ENCODE measurements at regions not wholly inside any gene's neighbourhood (a gene's known extent, or its start where the extent isn't known, plus 50 kb on each side); places are given as distances from the start of the nearest gene placed in this dataset.

DNA sequence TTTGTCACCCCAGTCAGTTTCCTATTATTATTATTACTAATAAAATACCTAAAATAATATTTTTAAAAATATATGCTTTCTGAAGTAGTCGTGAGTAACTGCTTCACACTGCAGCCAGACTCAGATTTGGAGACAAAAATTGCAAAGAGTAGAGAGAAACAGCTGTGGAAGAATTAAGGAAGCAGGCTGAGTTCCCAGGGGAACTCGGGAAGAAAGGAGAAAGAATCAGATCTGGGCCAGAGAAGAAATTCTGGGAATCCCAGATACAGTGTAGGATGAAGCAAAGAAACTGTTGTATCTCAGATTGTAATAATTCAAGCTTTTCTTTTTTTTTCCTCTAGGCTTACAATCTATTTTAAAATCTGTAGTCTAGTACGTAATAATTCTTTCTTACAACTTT lies 182.3 kb downstream of the FTCDNL1 start:
- TF ChIP-seq CTCF (IDR thresholded peaks at IDR 0.05; ENCODE audit: extremely low read depth in 1 of 2, insufficient read depth in 1 of 2, low read depth in 1 of 2, low read length in 2 of 2) (no peak), POLR2A (IDR thresholded peaks at IDR 0.05; ENCODE audit: low read depth, low read length) (no peak), GATA2 (IDR thresholded peaks at IDR 0.05; ENCODE audit: insufficient read depth, insufficient read length, low read depth, low read length) (no peak), POLR2AphosphoS5 (IDR thresholded peaks at IDR 0.05; ENCODE audit: insufficient read depth, low read depth, low read length) (no peak), EZH2 (IDR thresholded peaks at IDR 0.05; ENCODE audit: borderline replicate concordance, low read depth, low read length, severe bottlenecking) (no peak), MYC (IDR thresholded peaks at IDR 0.05; ENCODE audit: low read depth, low read length) (no peak), JUN (IDR thresholded peaks at IDR 0.05; ENCODE audit: borderline replicate concordance, insufficient read depth, insufficient read length, low read depth) (no peak), MAX (IDR thresholded peaks at IDR 0.05; ENCODE audit: insufficient read depth, insufficient read length) (no peak)

Data from endothelial cell of umbilical vein (primary cell).